ENCODE measurements at regions not wholly inside any gene's neighbourhood (a gene's known extent, or its start where the extent isn't known, plus 50 kb on each side); places are given as distances from the start of the nearest gene placed in this dataset.

DNA sequence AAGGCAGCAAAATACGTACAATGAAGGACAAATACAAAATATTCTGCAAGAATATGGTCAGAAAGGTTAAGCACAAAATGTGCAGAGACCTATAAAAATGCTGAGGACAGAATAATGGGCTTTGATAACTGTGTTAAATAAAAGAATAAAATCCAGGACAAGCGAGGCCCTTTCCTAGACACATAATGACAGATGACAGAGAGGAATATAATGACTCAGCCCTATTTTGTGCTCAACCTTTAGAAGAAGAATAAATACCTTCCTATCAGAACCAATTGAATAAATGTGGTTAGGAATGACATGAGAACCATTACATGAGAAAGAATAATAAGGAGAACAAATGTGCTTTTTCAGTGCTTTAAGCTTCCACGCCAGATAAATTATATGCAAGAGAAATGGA, 178.0 kb downstream of the TEX13C start:
- TF ChIP-seq, protein P1, sequence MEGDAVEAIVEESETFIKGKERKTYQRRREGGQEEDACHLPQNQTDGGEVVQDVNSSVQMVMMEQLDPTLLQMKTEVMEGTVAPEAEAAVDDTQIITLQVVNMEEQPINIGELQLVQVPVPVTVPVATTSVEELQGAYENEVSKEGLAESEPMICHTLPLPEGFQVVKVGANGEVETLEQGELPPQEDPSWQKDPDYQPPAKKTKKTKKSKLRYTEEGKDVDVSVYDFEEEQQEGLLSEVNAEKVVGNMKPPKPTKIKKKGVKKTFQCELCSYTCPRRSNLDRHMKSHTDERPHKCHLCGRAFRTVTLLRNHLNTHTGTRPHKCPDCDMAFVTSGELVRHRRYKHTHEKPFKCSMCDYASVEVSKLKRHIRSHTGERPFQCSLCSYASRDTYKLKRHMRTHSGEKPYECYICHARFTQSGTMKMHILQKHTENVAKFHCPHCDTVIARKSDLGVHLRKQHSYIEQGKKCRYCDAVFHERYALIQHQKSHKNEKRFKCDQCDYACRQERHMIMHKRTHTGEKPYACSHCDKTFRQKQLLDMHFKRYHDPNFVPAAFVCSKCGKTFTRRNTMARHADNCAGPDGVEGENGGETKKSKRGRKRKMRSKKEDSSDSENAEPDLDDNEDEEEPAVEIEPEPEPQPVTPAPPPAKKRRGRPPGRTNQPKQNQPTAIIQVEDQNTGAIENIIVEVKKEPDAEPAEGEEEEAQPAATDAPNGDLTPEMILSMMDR (conservative IDR thresholded peaks at IDR 0.05; ENCODE audit: low read depth, low read length), result no peak
- no peak overlapping the region for H3K4me3 ChIP-seq (ENCODE audit: low read length)
- DNase-seq (ENCODE audit: low read depth), result no peak

DNA sequence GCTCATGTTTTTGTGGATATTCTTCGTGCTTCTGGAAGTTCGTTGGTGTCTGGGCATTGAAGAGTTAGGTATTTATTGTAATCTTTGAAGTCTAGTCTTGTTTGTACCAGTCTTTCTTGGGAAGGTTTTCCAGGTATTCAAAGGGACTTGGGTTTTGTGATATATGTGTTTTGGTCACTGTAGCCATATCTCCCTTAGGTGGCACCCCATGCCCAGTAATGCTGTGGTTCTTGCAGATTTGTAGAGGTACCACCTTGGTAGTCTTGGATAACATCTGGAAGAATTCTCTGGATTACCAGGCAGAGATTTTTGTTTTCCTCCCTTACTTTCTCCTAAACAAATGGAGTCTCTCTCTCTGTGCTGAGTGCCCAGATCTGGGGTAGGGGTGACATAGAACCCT, 184.1 kb downstream of the TEX13C start:
- no peak overlapping the region for H3K4me3 ChIP-seq (ENCODE audit: low read length)
- TF ChIP-seq, protein P1 (conservative IDR thresholded peaks at IDR 0.05; ENCODE audit: low read depth, low read length), result no peak
- no peak for DNase-seq (ENCODE audit: low read depth)

DNA sequence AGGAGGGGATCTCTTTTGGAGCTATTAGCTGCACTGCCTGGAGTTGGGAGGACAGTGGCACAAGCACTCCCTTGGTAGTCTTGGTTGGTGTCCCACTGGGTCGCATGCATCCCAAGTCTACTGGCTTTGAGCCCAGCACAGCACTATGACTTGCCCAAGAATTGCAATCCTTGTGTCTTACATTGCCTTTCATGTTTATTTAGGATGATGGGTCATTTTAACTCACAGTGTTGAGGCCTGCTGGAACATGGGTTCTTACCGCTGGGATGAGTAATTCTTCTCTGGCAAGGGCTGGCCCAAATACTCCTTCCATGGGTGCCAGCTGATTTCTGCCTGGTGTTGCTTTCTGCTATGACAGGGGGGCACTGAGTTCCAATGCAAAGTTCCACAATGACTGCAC, 185.5 kb downstream of the TEX13C start:
- DNase-seq (ENCODE audit: low read depth), result no peak
- TF ChIP-seq, protein P1 (conservative IDR thresholded peaks at IDR 0.05; ENCODE audit: low read depth, low read length), result no peak
- no peak overlapping the region for H3K4me3 ChIP-seq (ENCODE audit: low read length)

DNA sequence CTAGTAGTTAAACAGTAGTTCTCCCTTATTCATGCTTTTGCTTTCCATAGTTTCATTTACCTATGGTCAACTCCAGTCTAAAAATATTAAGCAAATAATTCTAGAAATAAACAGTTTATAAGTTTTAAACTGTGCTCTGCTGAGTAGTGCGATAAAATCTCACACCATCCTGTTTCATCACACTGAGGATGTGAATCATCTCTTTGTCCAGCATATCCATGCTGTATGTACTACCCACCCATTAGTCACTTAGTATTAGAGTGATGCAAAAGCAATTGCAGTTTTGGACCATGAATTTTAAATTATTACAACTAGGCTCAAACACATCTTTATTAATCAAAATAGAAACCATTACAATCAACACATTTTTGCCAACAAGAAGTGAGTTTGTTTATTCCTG, 187.4 kb downstream of the TEX13C start:
- DNase-seq (ENCODE audit: low read depth), result no peak
- TF ChIP-seq, protein P1 (conservative IDR thresholded peaks at IDR 0.05; ENCODE audit: low read depth, low read length), result no peak
- H3K4me3 ChIP-seq (ENCODE audit: low read length), result no peak overlapping the region

DNA sequence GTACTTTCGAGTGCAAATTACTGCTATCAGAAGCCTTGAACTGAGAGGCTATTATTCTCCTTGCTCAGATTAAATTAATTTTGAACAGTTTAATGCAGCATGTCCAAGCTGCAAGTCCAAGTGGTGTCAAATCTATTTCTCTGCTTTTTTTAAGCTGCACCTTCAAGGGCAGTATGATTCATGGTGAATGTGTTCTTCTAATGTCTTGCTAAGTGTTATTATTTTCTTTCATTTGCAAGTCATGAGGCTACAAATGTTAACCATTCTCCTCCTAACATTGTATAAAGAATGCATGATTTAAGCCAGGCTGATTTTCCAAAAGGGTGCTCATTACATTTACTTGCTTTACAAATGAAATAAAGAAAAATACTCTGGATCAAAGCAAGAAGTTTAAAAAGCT, 200.4 kb downstream of the TEX13C start:
- TF ChIP-seq, protein P1 (conservative IDR thresholded peaks at IDR 0.05; ENCODE audit: low read depth, low read length), result no peak
- DNase-seq (ENCODE audit: low read depth), result no peak
- H3K4me3 ChIP-seq (ENCODE audit: low read length), result no peak overlapping the region

DNA sequence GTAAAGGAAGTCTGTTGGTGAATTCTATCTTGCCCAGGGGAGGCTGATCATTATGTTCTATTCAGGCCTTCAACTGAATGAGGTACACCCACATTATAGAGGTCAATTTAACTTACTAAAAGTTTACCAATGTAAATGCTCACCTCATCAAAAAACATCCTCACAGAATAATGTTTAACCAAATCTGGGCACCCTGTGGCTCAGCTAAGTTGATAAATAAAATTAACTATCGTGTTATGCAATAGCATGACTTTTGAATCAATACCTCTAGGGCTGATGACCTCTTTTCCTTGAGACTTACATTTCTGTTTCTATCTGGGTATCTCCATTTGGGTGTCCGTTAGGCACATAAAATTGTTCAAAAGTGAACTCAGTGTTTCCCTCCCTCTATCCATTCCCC, 203.1 kb downstream of the TEX13C start:
- no peak for DNase-seq (ENCODE audit: low read depth)
- TF ChIP-seq, protein P1 (conservative IDR thresholded peaks at IDR 0.05; ENCODE audit: low read depth, low read length), result no peak
- no peak overlapping the region for H3K4me3 ChIP-seq (ENCODE audit: low read length)

DNA sequence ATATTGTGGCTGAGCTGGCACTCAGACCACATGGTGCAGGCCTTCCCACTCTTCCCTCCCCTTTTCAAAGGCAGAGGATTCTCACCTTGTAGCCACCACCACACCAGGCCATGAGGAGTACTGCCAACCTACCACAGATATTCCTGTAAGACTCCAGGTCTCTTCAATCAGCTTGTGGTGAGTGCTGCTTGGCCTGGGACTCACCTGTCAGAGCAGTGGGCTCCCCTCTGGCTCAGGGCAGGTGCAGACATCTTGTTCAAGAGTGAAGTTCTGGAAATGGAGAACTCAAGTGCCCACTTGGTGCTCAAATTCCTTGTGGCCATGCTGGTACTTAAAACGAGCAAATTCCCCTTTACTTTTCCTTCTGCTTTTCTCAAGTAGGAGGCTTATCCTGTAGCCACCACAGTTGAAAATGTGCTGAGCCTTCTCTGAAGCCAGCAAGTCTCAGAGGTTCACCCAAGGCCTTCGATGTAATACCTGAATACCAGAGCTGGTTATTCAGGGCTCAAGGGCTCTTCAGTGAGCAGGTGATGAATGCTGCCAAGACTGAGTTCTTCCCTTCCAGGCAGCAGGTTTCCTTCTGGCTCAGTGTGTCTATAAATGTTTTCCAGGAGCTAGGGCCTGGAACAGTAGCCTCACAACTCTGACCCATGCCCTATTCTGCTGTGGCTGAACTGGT, 212.9 kb downstream of the TEX13C start:
- no peak for DNase-seq (ENCODE audit: low read depth)
- TF ChIP-seq, protein P1 (conservative IDR thresholded peaks at IDR 0.05; ENCODE audit: low read depth, low read length), result no peak
- H3K4me3 ChIP-seq (ENCODE audit: low read length), result no peak overlapping the region

All from retinal pigment epithelial cell (primary cell).